ENCODE measurements at regions not wholly inside any gene's neighbourhood (a gene's known extent, or its start where the extent isn't known, plus 50 kb on each side); places are given as distances from the start of the nearest gene placed in this dataset.

DNA sequence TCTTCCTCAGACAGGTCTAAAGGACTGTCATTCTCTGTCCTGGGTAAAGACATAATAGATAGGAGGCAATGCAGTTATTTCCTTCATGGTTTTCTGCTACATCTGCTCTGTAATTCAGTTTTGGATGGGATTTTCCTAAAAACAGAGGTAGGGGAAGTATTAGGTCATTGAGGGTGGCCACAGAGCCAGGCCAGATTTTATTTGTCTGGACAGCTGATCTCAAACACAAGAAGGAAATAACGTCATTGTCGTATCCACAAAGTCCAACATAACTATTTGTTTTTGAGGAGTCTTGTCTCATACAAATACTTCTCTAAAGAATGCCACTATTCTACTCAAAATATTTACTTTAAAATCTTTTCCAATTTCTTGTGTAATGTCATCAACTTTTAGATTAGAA, 154.8 kb upstream of the MAP2 start:
- TF ChIP-seq, protein P1, sequence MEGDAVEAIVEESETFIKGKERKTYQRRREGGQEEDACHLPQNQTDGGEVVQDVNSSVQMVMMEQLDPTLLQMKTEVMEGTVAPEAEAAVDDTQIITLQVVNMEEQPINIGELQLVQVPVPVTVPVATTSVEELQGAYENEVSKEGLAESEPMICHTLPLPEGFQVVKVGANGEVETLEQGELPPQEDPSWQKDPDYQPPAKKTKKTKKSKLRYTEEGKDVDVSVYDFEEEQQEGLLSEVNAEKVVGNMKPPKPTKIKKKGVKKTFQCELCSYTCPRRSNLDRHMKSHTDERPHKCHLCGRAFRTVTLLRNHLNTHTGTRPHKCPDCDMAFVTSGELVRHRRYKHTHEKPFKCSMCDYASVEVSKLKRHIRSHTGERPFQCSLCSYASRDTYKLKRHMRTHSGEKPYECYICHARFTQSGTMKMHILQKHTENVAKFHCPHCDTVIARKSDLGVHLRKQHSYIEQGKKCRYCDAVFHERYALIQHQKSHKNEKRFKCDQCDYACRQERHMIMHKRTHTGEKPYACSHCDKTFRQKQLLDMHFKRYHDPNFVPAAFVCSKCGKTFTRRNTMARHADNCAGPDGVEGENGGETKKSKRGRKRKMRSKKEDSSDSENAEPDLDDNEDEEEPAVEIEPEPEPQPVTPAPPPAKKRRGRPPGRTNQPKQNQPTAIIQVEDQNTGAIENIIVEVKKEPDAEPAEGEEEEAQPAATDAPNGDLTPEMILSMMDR (conservative IDR thresholded peaks at IDR 0.05; ENCODE audit: low read depth in 2 of 2): no peak
- no peak for TF ChIP-seq EZH2 (IDR thresholded peaks at IDR 0.05; ENCODE audit: low read depth, unreplicated experiment)
- no peak for TF ChIP-seq CREB1 (CRISPR knock-in tag; IDR thresholded peaks at IDR 0.05; ENCODE audit: low read depth)
- no peak for TF ChIP-seq ZNF114 (CRISPR knock-in tag; IDR thresholded peaks at IDR 0.05)
- no peak for TF ChIP-seq POLR2AphosphoS5 (IDR thresholded peaks at IDR 0.05; ENCODE audit: low read depth)
- TF ChIP-seq JUNB (IDR thresholded peaks at IDR 0.05; ENCODE audit: unreplicated experiment): no peak
- TF ChIP-seq EZH2phosphoT487 (IDR thresholded peaks at IDR 0.05; ENCODE audit: unreplicated experiment): no peak
- TF ChIP-seq, protein P2, sequence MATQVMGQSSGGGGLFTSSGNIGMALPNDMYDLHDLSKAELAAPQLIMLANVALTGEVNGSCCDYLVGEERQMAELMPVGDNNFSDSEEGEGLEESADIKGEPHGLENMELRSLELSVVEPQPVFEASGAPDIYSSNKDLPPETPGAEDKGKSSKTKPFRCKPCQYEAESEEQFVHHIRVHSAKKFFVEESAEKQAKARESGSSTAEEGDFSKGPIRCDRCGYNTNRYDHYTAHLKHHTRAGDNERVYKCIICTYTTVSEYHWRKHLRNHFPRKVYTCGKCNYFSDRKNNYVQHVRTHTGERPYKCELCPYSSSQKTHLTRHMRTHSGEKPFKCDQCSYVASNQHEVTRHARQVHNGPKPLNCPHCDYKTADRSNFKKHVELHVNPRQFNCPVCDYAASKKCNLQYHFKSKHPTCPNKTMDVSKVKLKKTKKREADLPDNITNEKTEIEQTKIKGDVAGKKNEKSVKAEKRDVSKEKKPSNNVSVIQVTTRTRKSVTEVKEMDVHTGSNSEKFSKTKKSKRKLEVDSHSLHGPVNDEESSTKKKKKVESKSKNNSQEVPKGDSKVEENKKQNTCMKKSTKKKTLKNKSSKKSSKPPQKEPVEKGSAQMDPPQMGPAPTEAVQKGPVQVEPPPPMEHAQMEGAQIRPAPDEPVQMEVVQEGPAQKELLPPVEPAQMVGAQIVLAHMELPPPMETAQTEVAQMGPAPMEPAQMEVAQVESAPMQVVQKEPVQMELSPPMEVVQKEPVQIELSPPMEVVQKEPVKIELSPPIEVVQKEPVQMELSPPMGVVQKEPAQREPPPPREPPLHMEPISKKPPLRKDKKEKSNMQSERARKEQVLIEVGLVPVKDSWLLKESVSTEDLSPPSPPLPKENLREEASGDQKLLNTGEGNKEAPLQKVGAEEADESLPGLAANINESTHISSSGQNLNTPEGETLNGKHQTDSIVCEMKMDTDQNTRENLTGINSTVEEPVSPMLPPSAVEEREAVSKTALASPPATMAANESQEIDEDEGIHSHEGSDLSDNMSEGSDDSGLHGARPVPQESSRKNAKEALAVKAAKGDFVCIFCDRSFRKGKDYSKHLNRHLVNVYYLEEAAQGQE (IDR thresholded peaks at IDR 0.05; ENCODE audit: unreplicated experiment): no peak
